Hepatocyte (in vitro differentiated cells): ENCODE measurements at regions not wholly inside any gene's neighbourhood (a gene's known extent, or its start where the extent isn't known, plus 50 kb on each side); places are given as distances from the start of the nearest gene placed in this dataset.

Experiments
- DNase-seq: peaks from one replicate; pipeline ENCODE4 v3.0.0-alpha.2; 2016; ENCODE audit warnings: low spot score
- H2AFZ ChIP-seq: fragments of 200-600 bp; sonication (generic); 2 replicates; pipeline ENCODE4 v1.6.0; 2016; ENCODE audit warnings: antibody characterized with exemption, mild to moderate bottlenecking
- H3K27ac ChIP-seq: fragments of 200-600 bp; sonication (generic); 2 replicates; pipeline ENCODE4 v1.5.1; 2016; ENCODE audit warnings: mild to moderate bottlenecking
- H3K27me3 ChIP-seq: fragments of 200-600 bp; sonication (generic); 2 replicates; pipeline ENCODE4 v1.6.1; 2016
- H3K36me3 ChIP-seq: fragments of 200-600 bp; sonication (generic); replicated peaks from 2 replicates; pipeline ENCODE4 v1.5.1; 2016; ENCODE audit warnings: low read depth; ENCODE audit not compliant: insufficient read depth
- H3K4me1 ChIP-seq: fragments of 200-600 bp; sonication (generic); 2 replicates; pipeline ENCODE4 v1.5.1; 2016; ENCODE audit warnings: mild to moderate bottlenecking, moderate library complexity; ENCODE audit not compliant: insufficient read depth
- H3K4me2 ChIP-seq: fragments of 200-600 bp; sonication (generic); 2 replicates; pipeline ENCODE4 v1.6.0; 2016
- H3K4me3 ChIP-seq: fragments of 200-600 bp; sonication (generic); 2 replicates; pipeline ENCODE4 v1.5.1; 2016; ENCODE audit warnings: mild to moderate bottlenecking
- H3K79me2 ChIP-seq: fragments of 200-600 bp; sonication (generic); 2 replicates; pipeline ENCODE4 v1.6.0; 2017; ENCODE audit warnings: mild to moderate bottlenecking
- H3K9me2 ChIP-seq: fragments of 200-600 bp; sonication (generic); replicated peaks from 2 replicates; pipeline ENCODE4 v1.6.0; 2017; ENCODE audit warnings: mild to moderate bottlenecking; ENCODE audit not compliant: insufficient read depth
- H3K9me3 ChIP-seq: fragments of 200-600 bp; sonication (generic); 2 replicates; pipeline ENCODE4 v1.5.1; 2016; ENCODE audit warnings: low read depth, mild to moderate bottlenecking
- H4K20me1 ChIP-seq: fragments of 200-600 bp; sonication (generic); 2 replicates; pipeline ENCODE4 v1.6.0; 2016; ENCODE audit warnings: mild to moderate bottlenecking; ENCODE audit not compliant: insufficient read depth, poor library complexity, severe bottlenecking
- EZH2 ChIP-seq: fragments of 200-600 bp; sonication (generic); IDR thresholded peaks from 2 replicates; pipeline ENCODE4 v1.6.1; 2016; ENCODE audit warnings: antibody characterized with exemption, mild to moderate bottlenecking, borderline replicate concordance
- EZH2phosphoT487 ChIP-seq: fragments of 200-600 bp; sonication (generic); IDR thresholded peaks from one replicate; pipeline ENCODE4 v1.6.1; 2018; ENCODE audit warnings: antibody characterized with exemption, mild to moderate bottlenecking, low read depth, moderate library complexity; ENCODE audit not compliant: unreplicated experiment, severe bottlenecking
- WGBS: methylation state at CpG from one replicate; pipeline ENCODE4 v1.1.6; 2016; ENCODE audit warnings: low lambda C conversion rate; ENCODE audit errors: missing lambda C conversion rate; 5-methylcytosine and 5-hydroxymethylcytosine counted together
- TF ChIP-seq, protein P1 (sequence below): fragments of 200-600 bp; sonication (generic); IDR thresholded peaks from 2 replicates; pipeline ENCODE4 v1.5.1; 2016; ENCODE audit warnings: antibody characterized with exemption, mild to moderate bottlenecking; ENCODE audit not compliant: poor library complexity

DNA sequence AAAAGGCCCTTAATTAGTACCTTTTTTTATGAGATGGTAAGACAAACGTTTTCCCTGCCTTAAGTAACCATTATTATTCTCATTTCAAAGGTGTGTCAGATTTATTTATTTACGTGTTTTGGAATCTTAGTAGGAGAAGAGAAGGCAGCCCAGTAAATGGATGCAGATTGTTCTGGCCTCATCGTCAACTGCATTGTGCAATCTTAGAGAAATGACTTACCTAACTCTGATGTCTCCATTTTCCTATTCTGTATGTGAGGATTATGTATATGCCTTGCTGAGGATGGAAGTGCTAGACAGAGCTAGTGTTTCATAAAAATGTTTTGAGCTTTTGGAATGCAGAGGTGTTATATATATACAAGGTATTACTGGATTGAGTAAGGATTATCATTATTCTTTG lies 97.0 kb upstream of the JAG1 start:
- no peaks in the 10 kb centered on the region for H4K20me1 ChIP-seq
- H3K27ac ChIP-seq, result no peak overlapping the region
- WGBS, result 76% methylated on average over 3 of the region's 3 CpGs
- TF ChIP-seq EZH2phosphoT487 (no peak), EZH2 (no peak)
- TF ChIP-seq, protein P1, sequence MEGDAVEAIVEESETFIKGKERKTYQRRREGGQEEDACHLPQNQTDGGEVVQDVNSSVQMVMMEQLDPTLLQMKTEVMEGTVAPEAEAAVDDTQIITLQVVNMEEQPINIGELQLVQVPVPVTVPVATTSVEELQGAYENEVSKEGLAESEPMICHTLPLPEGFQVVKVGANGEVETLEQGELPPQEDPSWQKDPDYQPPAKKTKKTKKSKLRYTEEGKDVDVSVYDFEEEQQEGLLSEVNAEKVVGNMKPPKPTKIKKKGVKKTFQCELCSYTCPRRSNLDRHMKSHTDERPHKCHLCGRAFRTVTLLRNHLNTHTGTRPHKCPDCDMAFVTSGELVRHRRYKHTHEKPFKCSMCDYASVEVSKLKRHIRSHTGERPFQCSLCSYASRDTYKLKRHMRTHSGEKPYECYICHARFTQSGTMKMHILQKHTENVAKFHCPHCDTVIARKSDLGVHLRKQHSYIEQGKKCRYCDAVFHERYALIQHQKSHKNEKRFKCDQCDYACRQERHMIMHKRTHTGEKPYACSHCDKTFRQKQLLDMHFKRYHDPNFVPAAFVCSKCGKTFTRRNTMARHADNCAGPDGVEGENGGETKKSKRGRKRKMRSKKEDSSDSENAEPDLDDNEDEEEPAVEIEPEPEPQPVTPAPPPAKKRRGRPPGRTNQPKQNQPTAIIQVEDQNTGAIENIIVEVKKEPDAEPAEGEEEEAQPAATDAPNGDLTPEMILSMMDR, result no peak
- H3K79me2 ChIP-seq, result no peaks in the 10 kb centered on the region
- no peak overlapping the region for H2AFZ ChIP-seq
- no peak overlapping the region for H3K4me3 ChIP-seq
- no peaks in the 10 kb centered on the region for H3K9me3 ChIP-seq
- no peaks in the 10 kb centered on the region for H3K9me2 ChIP-seq
- H3K4me2 ChIP-seq, result no peak overlapping the region
- H3K4me1 ChIP-seq, result no peaks in the 10 kb centered on the region
- DNase-seq, result no peak
- H3K36me3 ChIP-seq, result no peaks in the 10 kb centered on the region
- no peaks in the 10 kb centered on the region for H3K27me3 ChIP-seq

- H3K4me2 ChIP-seq, result no peak overlapping the region
- WGBS, result 46% methylated on average over 1 of the region's 1 CpG
- H3K27me3 ChIP-seq, result no peaks in the 10 kb centered on the region
- H3K79me2 ChIP-seq, result no peaks in the 10 kb centered on the region
- TF ChIP-seq EZH2phosphoT487 (no peak), EZH2 (no peak)
- TF ChIP-seq, protein P1, result no peak
- H3K9me3 ChIP-seq, result no peaks in the 10 kb centered on the region
- no peaks in the 10 kb centered on the region for H3K36me3 ChIP-seq
- no peaks in the 10 kb centered on the region for H3K9me2 ChIP-seq
- no peaks in the 10 kb centered on the region for H4K20me1 ChIP-seq
- H2AFZ ChIP-seq, result no peak overlapping the region
- H3K4me1 ChIP-seq, result no peaks in the 10 kb centered on the region
- H3K4me3 ChIP-seq, result no peak overlapping the region
- no peak for DNase-seq
- H3K27ac ChIP-seq, result no peak overlapping the region
Measured at GRCh38 chr20:10771435-10772140, 97.8 kb upstream of the JAG1 start.

DNA sequence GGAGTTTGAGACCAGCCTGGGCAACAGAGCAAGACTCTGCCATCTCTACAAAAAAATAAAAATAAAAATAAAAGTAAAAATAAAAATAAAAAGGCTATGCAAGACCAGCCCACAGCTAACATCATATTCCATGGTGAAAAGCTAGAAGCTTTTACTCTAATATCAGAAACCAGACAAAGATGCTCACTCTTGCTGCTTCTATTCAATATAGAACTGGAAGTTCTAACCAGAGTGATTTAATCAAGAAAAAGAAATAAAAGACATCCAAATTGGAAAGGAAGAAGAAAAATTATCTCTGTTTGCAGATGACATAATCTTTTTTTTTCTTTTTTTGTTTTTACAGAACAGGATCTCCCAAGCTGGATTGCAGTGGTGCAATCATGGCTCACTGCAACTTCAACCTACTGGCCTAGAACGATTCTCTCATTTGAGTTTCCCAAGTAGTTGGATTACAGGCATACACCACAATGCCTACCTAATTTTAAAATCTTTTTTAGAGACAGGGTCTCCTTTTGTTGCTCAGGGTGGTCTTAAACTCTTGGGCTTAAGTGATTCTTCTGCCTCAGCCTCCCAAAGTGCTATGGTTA lies 100.7 kb upstream of the JAG1 start:
- no peaks in the 10 kb centered on the region for H3K9me3 ChIP-seq
- no peak overlapping the region for H3K4me3 ChIP-seq
- H3K79me2 ChIP-seq, result no peaks in the 10 kb centered on the region
- H3K4me2 ChIP-seq, result no peak overlapping the region
- TF ChIP-seq, protein P1, result no peak
- TF ChIP-seq EZH2 (no peak), EZH2phosphoT487 (no peak)
- no peaks in the 10 kb centered on the region for H3K9me2 ChIP-seq
- no peak overlapping the region for H3K27ac ChIP-seq
- no peak for DNase-seq
- WGBS, result 92% methylated on average over 1 of the region's 1 CpG
- no peaks in the 10 kb centered on the region for H3K4me1 ChIP-seq
- H3K36me3 ChIP-seq, result no peaks in the 10 kb centered on the region
- H3K27me3 ChIP-seq, result no peaks in the 10 kb centered on the region
- H2AFZ ChIP-seq, result no peak overlapping the region
- H4K20me1 ChIP-seq, result no peaks in the 10 kb centered on the region
